Stimulated activated naive CD8-positive, alpha-beta T cell treated with anti-CD3 and anti-CD28 coated beads, Interleukin-15, Interleukin-2, amounts not matched to agents 100 U/mL and 50 U/mL, for 24 hours (primary cell): ENCODE measurements at regions not wholly inside any gene's neighbourhood (a gene's known extent, or its start where the extent isn't known, plus 50 kb on each side); places are given as distances from the start of the nearest gene placed in this dataset.

ENCODE experiments used
- ATAC-seq: fragments of 150-1000 bp; cut with Tn5 transposase; one replicate; pipeline ENCODE4 v1.10.0; 2021
- DNase-seq: peaks from one replicate; pipeline ENCODE4 v3.0.0; 2021

DNA sequence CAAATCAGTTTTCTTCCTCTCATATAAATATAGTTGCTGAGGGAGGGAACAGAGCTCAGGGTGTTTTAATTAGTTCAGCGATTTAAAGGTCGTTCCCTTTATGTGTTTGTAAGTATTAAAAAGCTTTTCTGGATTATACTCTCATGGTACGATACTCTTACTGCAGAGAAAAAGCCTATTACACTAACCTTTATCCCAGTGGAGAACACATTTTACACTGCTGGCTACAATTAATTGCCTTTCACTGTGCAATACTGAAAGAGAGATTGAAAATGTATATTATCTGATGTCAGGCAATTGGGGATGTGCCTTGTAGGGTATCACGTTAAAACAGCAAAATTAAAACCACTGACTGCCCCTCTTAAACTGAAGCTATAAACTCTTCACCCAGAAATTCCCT is 526.9 kb upstream of the SGCG start:
- DNase-seq (no peak), ATAC-seq (no peak)

- DNase-seq (no peak), ATAC-seq (no peak)
These were observed 525.5 kb upstream of the SGCG start for GRCh38 chr13:22655106-22655852.

DNA sequence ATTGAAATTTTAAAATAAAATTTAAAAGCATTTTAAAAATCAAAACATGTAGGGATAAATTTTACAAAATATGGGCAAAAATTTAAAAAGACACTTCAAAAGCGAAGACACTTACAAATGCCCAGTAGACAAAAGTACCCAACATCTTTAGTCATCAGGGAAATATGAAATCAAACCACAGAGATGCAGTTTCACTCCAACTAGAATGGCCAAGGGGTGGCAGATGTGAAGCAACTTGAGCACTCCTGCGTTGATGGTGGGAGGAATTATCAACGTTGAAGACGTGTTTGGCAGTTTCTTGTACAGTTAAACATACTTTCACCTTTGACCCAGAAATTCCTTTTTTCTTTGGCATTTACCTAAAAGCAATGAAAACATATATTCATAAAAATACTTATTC is 518.0 kb upstream of the SGCG start:
- no peak for ATAC-seq
- DNase-seq, result no peak

- DNase-seq, result no peak
- no peak for ATAC-seq
These were observed 515.3 kb upstream of the SGCG start for GRCh38 chr13:22665506-22665905.

GRCh38 chr13:22690756-22691155 is 490.0 kb upstream of the SGCG start:
- ATAC-seq (no peak), DNase-seq (no peak)

DNA sequence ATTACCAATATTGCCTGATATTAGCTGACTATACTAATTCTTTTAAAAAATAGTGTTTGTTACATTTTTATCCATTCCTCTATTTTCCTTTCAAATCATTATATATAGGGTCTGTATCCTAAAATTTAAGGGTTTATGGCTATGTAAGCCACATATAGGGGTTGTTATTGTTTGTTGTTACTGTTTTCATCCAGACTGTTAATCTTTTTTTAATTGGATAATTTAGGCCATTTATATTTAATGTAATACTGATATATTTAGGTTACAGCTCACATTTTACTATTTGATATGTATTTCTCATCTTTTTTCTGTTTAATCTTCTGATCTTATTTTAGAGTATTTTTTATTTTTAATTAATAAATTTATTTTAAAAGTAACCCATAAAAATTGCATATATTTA is 487.1 kb upstream of the SGCG start:
- ATAC-seq, result no peak

DNA sequence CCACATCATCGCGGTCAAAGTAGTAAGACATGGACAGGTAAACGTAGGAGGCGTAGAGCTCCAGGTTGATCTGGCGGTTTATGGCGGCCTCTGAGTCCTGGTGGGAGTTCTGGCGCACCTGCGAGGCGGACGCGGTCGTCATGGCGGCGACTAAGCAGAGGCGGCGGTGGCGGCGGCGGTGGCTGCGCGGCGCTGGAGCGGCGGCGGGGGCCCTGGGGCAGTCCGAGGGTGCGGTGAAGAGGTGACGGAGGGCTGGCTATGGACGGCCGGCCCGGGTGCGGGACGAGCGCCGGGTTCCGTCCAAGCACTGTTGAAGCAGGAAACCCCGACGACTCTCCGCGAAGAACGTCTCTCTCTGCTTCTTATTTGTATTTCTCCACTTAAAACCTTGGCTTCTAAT is 484.3 kb upstream of the SGCG start:
- DNase-seq, result no peak

More for the DNA sequence above, 487.1 kb upstream of the SGCG start:
- DNase-seq, result no peak

DNA sequence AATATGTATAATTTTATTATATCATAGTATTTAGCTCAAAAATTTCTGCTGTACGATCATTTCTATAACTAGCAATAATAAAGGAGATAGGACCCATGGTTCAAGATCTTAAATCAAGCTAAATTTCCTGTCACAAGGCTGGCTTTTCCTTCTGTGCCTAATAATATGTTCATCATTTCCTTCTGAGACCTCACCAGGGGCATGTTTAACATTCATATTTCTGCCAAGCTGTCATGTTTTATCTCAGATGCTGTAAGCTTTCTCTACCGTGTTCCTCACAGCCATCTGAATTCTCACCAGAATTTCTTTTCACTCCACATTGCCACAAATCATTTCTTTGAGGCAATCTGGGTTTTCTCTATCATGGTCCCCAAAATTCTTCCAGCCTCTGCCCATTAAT is 482.3 kb upstream of the SGCG start:
- no peak for DNase-seq
- no peak for ATAC-seq

More for the DNA sequence above, 484.3 kb upstream of the SGCG start:
- ATAC-seq, result no peak

DNA sequence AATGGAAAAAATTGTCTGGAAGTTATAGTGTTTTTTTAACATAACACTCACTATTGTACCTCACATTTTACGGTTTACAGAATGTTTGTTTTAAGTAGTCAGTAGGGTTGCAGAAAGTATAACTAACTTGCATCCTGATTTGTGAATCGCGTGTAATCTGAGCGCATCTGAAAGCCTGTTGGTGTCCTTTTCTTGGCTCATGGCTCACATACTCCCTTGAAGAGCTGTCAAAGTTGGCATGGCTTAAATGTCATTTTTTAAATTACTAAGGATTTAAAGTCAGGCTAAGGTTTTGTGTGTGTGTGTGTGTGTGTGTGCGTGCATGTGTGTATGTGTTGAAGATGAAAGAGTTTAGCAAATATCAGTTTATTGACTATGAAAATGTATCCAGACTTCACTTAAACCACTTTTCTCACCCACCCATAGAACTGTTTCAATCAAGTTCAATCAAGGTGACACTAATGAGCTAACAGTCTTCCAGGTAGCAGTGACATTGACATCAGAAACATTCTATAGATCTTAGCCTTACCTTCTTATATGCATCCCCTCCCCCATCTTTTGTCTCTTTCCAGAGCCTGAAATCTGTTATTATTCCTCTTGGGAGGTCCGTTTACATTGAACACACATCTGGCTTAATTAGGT is 480.4 kb upstream of the SGCG start:
- DNase-seq (no peak), ATAC-seq (no peak)

DNA sequence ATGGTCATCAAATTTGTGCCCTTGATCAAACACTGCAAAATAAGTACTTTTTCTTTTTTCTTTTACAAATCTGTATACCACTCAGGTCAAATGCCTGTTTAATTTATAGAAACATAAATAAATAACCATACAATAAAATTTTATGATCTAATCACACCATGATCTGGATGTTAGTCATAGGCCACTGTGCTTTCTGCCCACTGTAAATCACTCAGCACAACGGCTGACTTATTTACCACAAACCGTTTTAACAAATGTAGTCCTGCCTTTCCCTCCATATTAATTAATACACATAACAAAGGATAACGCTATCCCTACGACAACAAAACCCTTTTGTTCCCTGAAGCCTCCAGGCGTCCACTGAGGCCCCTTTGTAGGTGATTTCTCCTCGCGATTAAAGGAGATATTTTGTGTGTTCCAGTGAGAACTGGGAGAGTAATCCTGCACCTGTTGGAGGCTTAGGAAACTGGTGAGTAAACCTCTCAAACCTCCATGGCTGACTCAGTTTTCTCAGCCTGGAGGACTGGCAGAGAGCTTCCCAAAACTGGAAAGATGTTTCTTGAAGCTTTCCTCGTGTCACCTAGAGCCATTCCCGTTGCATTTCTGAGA is 477.1 kb upstream of the SGCG start:
- no peak for ATAC-seq
- no peak for DNase-seq

- DNase-seq (no peak), ATAC-seq (no peak)
These were observed 472.8 kb upstream of the SGCG start for GRCh38 chr13:22707946-22708345.

DNA sequence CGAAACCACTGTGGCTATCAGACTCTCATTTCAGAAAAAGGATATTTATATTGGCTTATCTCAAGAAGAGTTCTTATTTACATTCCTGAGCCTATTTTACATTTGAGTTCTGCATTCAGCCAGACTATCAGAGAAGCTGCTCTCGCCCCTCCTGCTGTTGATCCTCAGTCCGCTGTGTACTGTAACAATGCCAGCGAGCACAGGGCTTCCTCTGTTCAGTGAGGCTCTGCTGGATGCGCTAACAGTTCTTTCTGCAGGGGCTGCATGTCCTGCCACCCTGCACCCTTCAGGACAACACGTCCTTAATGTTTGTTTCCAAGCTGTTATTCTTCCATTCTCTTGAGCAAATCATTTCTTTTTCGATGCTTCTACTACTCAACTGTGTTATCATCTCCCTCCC is 463.7 kb upstream of the SGCG start:
- ATAC-seq (no peak), DNase-seq (no peak)

GRCh38 chr13:22726726-22727125 is 454.1 kb upstream of the SGCG start:
- DNase-seq (no peak), ATAC-seq (no peak)

DNA sequence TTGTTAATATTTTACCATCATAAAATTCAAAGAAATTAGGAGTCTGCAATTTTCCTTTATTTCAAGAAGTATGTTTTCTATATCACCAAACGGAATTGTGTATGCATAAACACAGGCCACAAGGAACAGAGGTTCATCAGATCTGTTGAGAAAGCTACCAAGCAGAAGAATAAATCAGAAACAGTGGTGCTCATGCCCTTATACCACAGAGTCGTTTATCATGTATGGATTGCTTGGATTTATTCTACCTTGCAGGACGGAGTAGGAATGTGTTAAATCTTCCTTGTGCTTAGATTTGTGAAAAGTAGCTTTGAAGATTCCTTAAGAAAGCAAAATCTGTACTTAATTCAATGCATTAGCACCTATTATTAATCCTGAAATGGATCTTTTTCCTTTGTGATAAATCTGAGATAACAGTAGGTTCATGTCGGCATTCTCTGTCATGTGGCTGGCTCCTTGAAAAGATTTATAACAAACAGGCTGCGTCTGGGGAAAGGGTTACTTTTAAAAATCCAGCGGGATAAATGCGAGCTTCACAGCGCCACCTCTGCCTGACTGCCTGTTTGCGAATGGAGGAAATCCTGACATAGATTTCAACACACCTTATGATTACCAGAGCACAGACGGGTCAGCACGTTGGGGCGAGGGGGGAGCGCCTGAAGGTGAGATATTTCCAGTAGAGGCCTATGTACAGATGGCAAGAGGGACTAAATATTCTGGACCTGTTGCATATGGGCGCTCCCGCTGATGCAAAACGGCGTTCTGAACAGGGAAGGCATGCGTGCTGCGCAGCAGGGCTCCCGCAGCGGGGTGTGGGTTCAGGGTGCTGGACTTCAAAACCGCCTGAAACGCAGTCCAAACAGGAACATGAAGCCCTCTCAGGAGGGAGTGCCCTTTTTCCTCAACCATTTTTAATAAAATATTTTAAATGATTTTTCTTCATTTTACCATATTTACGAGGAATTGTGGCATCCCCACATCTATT is 445.5 kb upstream of the SGCG start:
- ATAC-seq, result no peak

DNA sequence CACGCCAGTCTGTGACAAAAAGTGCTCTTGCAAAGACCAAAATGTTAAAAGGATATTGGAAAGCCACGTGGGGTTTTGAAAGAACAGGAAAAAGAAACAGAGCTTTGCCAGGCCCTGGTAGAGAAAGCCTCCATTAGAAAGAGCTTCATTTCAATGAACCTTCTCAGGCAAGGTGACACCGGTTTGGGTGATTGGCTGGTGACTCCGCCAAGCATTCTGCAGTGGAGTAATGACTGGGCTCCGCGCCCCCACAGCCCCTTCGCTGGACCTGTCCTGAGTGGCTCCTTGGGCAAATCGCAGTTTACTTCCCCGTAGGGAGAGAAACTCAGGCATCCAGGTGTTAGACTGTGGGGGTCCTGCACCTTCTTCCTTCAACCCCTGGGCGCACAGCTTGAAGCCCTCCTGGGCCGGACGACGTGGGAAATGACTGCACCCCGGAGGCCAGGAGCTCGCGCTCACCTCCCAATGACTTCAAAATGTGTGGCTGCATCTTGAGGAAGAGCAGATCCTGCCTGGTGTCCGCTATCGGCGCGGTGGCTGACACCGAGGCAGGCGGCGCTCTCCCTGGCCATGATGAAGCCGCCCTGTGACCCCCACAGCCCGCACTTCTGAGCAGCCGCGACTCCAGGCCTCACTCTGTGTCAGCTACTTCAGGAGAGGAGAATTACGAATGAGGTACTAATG is 444.6 kb upstream of the SGCG start:
- DNase-seq, result no peak

More for the DNA sequence above, 445.5 kb upstream of the SGCG start:
- DNase-seq, result no peak

GRCh38 chr13:22736768-22737092 is 444.0 kb upstream of the SGCG start:
- no peak for DNase-seq
- ATAC-seq, result no peak

More for the DNA sequence above, 444.6 kb upstream of the SGCG start:
- ATAC-seq, result no peak

DNA sequence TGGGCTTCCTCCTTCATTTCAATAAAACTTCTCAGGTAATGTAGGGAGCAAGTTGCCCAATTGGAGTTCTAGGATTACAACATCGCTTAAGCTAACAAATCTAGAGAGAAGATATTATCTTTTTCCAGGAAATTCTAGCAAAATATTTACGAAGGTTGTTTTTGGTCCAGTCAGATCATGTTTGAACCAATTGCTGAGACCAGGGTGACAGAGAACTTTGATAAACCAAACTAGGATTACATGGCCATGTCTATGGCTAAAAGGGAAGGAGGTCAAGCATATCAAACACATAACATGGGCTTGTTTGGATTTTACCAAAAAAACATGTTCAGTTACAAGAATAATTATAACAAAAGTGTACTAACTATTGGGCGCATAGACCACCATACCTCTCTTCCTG is 442.4 kb upstream of the SGCG start:
- DNase-seq, result no peak
- no peak for ATAC-seq

GRCh38 chr13:22740264-22740663 is 440.5 kb upstream of the SGCG start:
- no peak for ATAC-seq
- DNase-seq, result no peak

DNA sequence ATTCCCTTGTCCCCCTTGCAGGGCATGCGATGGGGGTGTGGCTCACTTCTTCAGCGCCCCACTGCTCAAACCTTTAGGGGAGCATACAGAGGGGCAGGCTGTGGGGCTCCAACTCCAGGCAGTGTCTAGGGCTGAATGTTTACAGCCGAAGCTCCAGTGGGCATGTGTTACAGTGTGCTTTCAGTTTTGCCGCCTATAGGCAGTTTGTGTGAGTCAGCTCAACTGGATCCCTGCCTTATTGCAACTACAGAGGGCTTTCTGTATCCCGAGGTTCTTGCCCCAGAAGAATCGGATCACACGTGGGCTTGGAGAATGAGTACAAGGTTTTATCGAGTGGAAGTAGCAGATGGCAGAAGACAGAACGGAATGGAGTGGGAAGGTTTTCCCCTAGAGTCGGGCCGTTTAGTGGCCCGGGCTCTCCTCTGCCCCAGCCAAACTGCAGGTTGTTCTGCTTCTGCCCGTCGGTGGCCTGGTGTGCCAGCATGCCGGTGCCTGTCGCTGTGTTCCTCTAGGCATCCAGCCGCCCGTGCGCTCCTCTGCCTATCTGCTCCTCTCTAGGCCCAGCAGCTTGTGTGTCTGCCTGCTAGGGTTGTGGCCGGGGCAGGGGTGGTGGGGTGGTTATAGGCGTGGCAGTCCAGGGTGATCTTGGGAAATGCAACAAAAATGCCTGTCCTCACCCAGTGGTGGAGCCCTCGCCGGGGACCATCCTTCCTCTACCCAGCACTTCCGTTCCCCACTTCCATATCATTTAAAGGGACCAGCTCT is 435.9 kb upstream of the SGCG start:
- ATAC-seq (no peak), DNase-seq (no peak)

GRCh38 chr13:22748866-22749577 is 431.8 kb upstream of the SGCG start:
- no peak for DNase-seq

More at GRCh38 chr13:22748866-22749577, 431.8 kb upstream of the SGCG start:
- ATAC-seq, result no peak
